ENCODE measurements at regions not wholly inside any gene's neighbourhood (a gene's known extent, or its start where the extent isn't known, plus 50 kb on each side); places are given as distances from the start of the nearest gene placed in this dataset.

DNA sequence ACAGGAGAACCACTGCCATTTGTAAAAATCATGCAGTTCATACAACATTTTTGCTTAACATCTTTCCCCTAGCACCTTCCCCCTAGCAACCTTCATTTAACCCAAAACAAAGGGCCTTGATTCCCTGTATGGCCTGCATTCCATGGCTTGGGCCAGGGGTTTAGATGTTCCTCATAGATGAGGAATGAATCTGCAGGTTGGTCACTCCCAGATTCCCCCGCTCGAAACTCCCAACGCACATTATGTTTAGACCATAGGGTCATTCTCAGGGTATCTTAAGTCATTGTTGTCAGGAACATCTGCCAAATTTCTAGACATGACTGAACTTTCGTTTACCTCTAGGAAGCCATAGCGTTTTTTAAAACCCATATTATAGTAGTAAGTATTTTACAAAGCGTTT is 282.2 kb upstream of the VLDLR start (continued):
- TF ChIP-seq PRDM2 (tag by site-specific recombination; IDR thresholded peaks at IDR 0.05; ENCODE audit: borderline replicate concordance) (no peak), KLF16 (tag by site-specific recombination; IDR thresholded peaks at IDR 0.05) (no peak), ZNF704 (tag by site-specific recombination; IDR thresholded peaks at IDR 0.05) (no peak), ZNF548 (tag by site-specific recombination; IDR thresholded peaks at IDR 0.05) (no peak), ZNF214 (tag by site-specific recombination; IDR thresholded peaks at IDR 0.05; ENCODE audit: borderline replicate concordance) (no peak)
- TF ChIP-seq, protein P1, sequence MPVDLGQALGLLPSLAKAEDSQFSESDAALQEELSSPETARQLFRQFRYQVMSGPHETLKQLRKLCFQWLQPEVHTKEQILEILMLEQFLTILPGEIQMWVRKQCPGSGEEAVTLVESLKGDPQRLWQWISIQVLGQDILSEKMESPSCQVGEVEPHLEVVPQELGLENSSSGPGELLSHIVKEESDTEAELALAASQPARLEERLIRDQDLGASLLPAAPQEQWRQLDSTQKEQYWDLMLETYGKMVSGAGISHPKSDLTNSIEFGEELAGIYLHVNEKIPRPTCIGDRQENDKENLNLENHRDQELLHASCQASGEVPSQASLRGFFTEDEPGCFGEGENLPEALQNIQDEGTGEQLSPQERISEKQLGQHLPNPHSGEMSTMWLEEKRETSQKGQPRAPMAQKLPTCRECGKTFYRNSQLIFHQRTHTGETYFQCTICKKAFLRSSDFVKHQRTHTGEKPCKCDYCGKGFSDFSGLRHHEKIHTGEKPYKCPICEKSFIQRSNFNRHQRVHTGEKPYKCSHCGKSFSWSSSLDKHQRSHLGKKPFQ (tag by site-specific recombination; IDR thresholded peaks at IDR 0.05) = no peak
- TF ChIP-seq, protein P2, sequence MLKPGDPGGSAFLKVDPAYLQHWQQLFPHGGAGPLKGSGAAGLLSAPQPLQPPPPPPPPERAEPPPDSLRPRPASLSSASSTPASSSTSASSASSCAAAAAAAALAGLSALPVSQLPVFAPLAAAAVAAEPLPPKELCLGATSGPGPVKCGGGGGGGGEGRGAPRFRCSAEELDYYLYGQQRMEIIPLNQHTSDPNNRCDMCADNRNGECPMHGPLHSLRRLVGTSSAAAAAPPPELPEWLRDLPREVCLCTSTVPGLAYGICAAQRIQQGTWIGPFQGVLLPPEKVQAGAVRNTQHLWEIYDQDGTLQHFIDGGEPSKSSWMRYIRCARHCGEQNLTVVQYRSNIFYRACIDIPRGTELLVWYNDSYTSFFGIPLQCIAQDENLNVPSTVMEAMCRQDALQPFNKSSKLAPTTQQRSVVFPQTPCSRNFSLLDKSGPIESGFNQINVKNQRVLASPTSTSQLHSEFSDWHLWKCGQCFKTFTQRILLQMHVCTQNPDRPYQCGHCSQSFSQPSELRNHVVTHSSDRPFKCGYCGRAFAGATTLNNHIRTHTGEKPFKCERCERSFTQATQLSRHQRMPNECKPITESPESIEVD (tag by site-specific recombination; IDR thresholded peaks at IDR 0.05) = no peak
- TF ChIP-seq, protein P3, sequence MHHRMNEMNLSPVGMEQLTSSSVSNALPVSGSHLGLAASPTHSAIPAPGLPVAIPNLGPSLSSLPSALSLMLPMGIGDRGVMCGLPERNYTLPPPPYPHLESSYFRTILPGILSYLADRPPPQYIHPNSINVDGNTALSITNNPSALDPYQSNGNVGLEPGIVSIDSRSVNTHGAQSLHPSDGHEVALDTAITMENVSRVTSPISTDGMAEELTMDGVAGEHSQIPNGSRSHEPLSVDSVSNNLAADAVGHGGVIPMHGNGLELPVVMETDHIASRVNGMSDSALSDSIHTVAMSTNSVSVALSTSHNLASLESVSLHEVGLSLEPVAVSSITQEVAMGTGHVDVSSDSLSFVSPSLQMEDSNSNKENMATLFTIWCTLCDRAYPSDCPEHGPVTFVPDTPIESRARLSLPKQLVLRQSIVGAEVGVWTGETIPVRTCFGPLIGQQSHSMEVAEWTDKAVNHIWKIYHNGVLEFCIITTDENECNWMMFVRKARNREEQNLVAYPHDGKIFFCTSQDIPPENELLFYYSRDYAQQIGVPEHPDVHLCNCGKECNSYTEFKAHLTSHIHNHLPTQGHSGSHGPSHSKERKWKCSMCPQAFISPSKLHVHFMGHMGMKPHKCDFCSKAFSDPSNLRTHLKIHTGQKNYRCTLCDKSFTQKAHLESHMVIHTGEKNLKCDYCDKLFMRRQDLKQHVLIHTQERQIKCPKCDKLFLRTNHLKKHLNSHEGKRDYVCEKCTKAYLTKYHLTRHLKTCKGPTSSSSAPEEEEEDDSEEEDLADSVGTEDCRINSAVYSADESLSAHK (tag by site-specific recombination; IDR thresholded peaks at IDR 0.05) = no peak

- no peaks in the 10 kb centered on the region for H3K4me1 ChIP-seq (ENCODE audit: control insufficient read depth, insufficient read depth, low read length)
- no peaks in the 10 kb centered on the region for H3K36me3 ChIP-seq (ENCODE audit: control insufficient read depth in 2 of 2, insufficient read depth in 1 of 2, low read length in 2 of 2)
- H3K9me3 ChIP-seq (ENCODE audit: control insufficient read depth, insufficient read depth, low read depth, low read length) = no peaks in the 10 kb centered on the region
- POLR2A ChIA-PET = no interaction called here
- no peak overlapping the region for H3K27ac ChIP-seq (ENCODE audit: extremely low read depth, low read depth, low read length)
- TF ChIP-seq, protein P4, sequence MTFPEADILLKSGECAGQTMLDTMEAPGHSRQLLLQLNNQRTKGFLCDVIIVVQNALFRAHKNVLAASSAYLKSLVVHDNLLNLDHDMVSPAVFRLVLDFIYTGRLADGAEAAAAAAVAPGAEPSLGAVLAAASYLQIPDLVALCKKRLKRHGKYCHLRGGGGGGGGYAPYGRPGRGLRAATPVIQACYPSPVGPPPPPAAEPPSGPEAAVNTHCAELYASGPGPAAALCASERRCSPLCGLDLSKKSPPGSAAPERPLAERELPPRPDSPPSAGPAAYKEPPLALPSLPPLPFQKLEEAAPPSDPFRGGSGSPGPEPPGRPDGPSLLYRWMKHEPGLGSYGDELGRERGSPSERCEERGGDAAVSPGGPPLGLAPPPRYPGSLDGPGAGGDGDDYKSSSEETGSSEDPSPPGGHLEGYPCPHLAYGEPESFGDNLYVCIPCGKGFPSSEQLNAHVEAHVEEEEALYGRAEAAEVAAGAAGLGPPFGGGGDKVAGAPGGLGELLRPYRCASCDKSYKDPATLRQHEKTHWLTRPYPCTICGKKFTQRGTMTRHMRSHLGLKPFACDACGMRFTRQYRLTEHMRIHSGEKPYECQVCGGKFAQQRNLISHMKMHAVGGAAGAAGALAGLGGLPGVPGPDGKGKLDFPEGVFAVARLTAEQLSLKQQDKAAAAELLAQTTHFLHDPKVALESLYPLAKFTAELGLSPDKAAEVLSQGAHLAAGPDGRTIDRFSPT (tag by site-specific recombination; IDR thresholded peaks at IDR 0.05) = no peak
- TF ChIP-seq REPIN1 (tag by site-specific recombination; IDR thresholded peaks at IDR 0.05; ENCODE audit: low read depth) = no peak
- H3K4me3 ChIP-seq (ENCODE audit: low read depth, low read length) = no peak overlapping the region
- CTCF ChIA-PET = interaction anchor here (1.1 kb wide), 1 partner anchor 20 kb away, joined by 3 read pairs; no protein-coding TSS in a partner anchor
Measured at GRCh38 chr9:2340046-2340760, 281.4 kb upstream of the VLDLR start.
